Nephron (organoid): ENCODE measurements at regions not wholly inside any gene's neighbourhood (a gene's known extent, or its start where the extent isn't known, plus 50 kb on each side); places are given as distances from the start of the nearest gene placed in this dataset.

ENCODE experiments used
- H3K27ac Mint-ChIP-seq, 3 experiments: 2 replicates each; pipeline ENCODE4 v1.8.0; 2020; ENCODE audit warnings: mixed read lengths in 3 of 3, mild to moderate bottlenecking in 2 of 3, moderate library complexity in 1 of 3
- H3K27me3 Mint-ChIP-seq: 2 replicates; pipeline ENCODE4 v1.8.0; 2021; ENCODE audit warnings: low read depth, mild to moderate bottlenecking, moderate library complexity, mixed read lengths
- H3K36me3 Mint-ChIP-seq: 2 replicates; pipeline ENCODE4 v1.8.0; 2020; ENCODE audit warnings: low read depth, mixed read lengths
- H3K4me1 Mint-ChIP-seq: 2 replicates; pipeline ENCODE4 v1.8.0; 2020; ENCODE audit warnings: mixed read lengths
- H3K4me3 Mint-ChIP-seq, 3 experiments: 2 replicates each; pipeline ENCODE4 v1.8.0; 2020; ENCODE audit warnings: mild to moderate bottlenecking in 3 of 3, mixed read lengths in 3 of 3, moderate library complexity in 2 of 3
- H3K9me3 Mint-ChIP-seq: 2 replicates; pipeline ENCODE4 v1.8.0; 2020; ENCODE audit warnings: mixed read lengths
- TF ChIP-seq, protein P1 (sequence below), 3 experiments: fragments of 200-600 bp; sonication (generic); IDR thresholded peaks; one replicate each; pipeline ENCODE4 v1.5.0; 2021; ENCODE audit warnings: antibody characterized with exemption in 3 of 3; ENCODE audit not compliant: unreplicated experiment in 3 of 3

- TF ChIP-seq, protein P1, sequence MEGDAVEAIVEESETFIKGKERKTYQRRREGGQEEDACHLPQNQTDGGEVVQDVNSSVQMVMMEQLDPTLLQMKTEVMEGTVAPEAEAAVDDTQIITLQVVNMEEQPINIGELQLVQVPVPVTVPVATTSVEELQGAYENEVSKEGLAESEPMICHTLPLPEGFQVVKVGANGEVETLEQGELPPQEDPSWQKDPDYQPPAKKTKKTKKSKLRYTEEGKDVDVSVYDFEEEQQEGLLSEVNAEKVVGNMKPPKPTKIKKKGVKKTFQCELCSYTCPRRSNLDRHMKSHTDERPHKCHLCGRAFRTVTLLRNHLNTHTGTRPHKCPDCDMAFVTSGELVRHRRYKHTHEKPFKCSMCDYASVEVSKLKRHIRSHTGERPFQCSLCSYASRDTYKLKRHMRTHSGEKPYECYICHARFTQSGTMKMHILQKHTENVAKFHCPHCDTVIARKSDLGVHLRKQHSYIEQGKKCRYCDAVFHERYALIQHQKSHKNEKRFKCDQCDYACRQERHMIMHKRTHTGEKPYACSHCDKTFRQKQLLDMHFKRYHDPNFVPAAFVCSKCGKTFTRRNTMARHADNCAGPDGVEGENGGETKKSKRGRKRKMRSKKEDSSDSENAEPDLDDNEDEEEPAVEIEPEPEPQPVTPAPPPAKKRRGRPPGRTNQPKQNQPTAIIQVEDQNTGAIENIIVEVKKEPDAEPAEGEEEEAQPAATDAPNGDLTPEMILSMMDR (IDR thresholded peaks at IDR 0.05; ENCODE audit: unreplicated experiment in 3 of 3), result no peak
- H3K4me3 Mint-ChIP-seq, result no peak overlapping the region
- H3K9me3 Mint-ChIP-seq, result no peaks in the 10 kb centered on the region
- no peaks in the 10 kb centered on the region for H3K27me3 Mint-ChIP-seq
- no peaks in the 10 kb centered on the region for H3K36me3 Mint-ChIP-seq
- peaks cover 21% of the 10 kb centered on the region for H3K4me1 Mint-ChIP-seq
- H3K27ac Mint-ChIP-seq, result peak overlapping the region in 1 of 3 experiments; percentile 6
Measured at GRCh38 chr19:28843761-28844492, 369.0 kb downstream of the UQCRFS1 start.

GRCh38 chr19:28841531-28841930 lies 371.4 kb downstream of the UQCRFS1 start:
- peak overlapping the region in 1 of 3 experiments; percentile 33 for H3K27ac Mint-ChIP-seq
- H3K4me3 Mint-ChIP-seq, result no peak overlapping the region
- TF ChIP-seq, protein P1 (IDR thresholded peaks at IDR 0.05; ENCODE audit: unreplicated experiment in 3 of 3), result no peak
- no peaks in the 10 kb centered on the region for H3K36me3 Mint-ChIP-seq
- no peaks in the 10 kb centered on the region for H3K27me3 Mint-ChIP-seq
- H3K4me1 Mint-ChIP-seq, result peaks cover 31% of the 10 kb centered on the region
- no peaks in the 10 kb centered on the region for H3K9me3 Mint-ChIP-seq

GRCh38 chr19:28840891-28841290 lies 372.1 kb downstream of the UQCRFS1 start:
- TF ChIP-seq, protein P1 (IDR thresholded peaks at IDR 0.05; ENCODE audit: unreplicated experiment in 3 of 3), result no peak
- Mint-ChIP-seq H3K36me3 (no peaks in the 10 kb centered on the region), H3K4me1 (peaks cover 37% of the 10 kb centered on the region), H3K27me3 (no peaks in the 10 kb centered on the region), H3K4me3 (no peak overlapping the region), H3K27ac (peak overlapping the region in 1 of 3 experiments; percentile 72), H3K9me3 (no peaks in the 10 kb centered on the region)

- TF ChIP-seq, protein P1 (IDR thresholded peaks at IDR 0.05; ENCODE audit: unreplicated experiment in 3 of 3), result no peak
- Mint-ChIP-seq H3K4me1 (peaks cover 44% of the 10 kb centered on the region), H3K27ac (peak overlapping the region; percentile 45 to 95 (median 64)), H3K9me3 (no peaks in the 10 kb centered on the region), H3K4me3 (no peak overlapping the region), H3K36me3 (no peaks in the 10 kb centered on the region), H3K27me3 (no peaks in the 10 kb centered on the region)
Measured at GRCh38 chr19:28839455-28839854, 373.5 kb downstream of the UQCRFS1 start.

DNA sequence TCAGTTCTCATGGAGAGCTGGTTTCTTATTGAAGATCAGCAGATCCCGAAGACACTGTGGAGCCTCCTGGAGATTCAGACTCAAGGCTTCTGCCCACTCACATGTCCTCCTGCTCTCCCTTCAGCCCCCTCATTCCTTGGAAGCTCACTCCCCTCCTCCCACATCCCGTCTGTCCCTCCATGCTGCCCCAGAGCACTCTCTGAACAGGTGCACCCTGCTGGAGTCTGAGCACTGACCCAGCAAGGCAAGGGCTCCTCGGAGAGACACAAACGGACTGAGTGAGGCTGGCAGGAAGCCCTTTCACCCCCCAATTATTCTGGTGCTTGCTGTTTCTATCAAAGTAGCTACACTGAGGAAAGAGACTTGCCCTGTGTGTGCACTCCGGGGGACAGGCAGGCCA lies 374.0 kb downstream of the UQCRFS1 start:
- TF ChIP-seq, protein P1 (IDR thresholded peaks at IDR 0.05; ENCODE audit: unreplicated experiment in 3 of 3), result no peak
- Mint-ChIP-seq H3K4me3 (no peak overlapping the region), H3K27me3 (peaks cover 2% of the 10 kb centered on the region), H3K36me3 (no peaks in the 10 kb centered on the region), H3K9me3 (no peaks in the 10 kb centered on the region), H3K4me1 (peaks cover 44% of the 10 kb centered on the region), H3K27ac (peak overlapping the region in 2 of 3 experiments; percentile 77 to 95)

DNA sequence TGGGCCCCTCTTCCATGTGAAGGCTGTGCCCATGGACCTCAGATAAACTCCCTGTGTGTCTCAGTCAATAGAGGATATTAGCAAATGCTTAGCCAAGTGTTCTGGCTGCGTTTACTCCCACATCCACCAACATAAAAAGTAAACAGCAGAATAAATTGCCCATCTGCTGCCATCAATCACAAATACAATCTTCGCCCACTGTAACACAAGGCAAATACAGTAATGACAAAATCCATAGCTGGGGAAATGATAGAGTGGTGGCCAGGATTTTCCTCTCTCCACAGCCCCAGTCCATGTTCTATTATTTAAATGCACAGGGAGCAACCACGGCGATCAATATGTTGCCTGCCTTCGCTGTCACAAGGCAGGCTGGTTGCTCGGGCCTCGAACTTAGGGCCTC lies 376.5 kb downstream of the UQCRFS1 start:
- no peaks in the 10 kb centered on the region for H3K36me3 Mint-ChIP-seq
- H3K27me3 Mint-ChIP-seq, result peaks cover 3% of the 10 kb centered on the region
- H3K9me3 Mint-ChIP-seq, result no peaks in the 10 kb centered on the region
- H3K4me1 Mint-ChIP-seq, result peaks cover 39% of the 10 kb centered on the region
- peak overlapping the region; percentile 47 to 75 (median 50) for H3K4me3 Mint-ChIP-seq
- peak overlapping the region; percentile 75 to 99 (median 94) for H3K27ac Mint-ChIP-seq
- TF ChIP-seq, protein P1 (IDR thresholded peaks at IDR 0.05; ENCODE audit: unreplicated experiment in 3 of 3), result no peak
